HG03565 (cell line): ENCODE measurements at regions not wholly inside any gene's neighbourhood (a gene's known extent, or its start where the extent isn't known, plus 50 kb on each side); places are given as distances from the start of the nearest gene placed in this dataset.
"Not testable (repeated sequence)": the region's sequence is repeated elsewhere in the genome, so short reads cannot be mapped to it uniquely, and the experiment has no call there.

Source experiments
- ATAC-seq: cut with Tn5 transposase; IDR thresholded peaks from one replicate; pipeline ENCODE4 v1.9.1; 2021; ENCODE audit warnings: mild to moderate bottlenecking, moderate library complexity; ENCODE audit not compliant: unreplicated experiment

- ATAC-seq, result no peak
Observed at GRCh38 chr5:98173334-98173733, 600.1 kb upstream of the RGMB start.

- ATAC-seq, result no peak
Observed at GRCh38 chr5:98175474-98175873, 598.0 kb upstream of the RGMB start.

- no peak for ATAC-seq
Observed at GRCh38 chr5:98179791-98180755, 593.4 kb upstream of the RGMB start.

GRCh38 chr5:98186128-98186527 is 587.3 kb upstream of the RGMB start:
- no peak for ATAC-seq

GRCh38 chr5:98187945-98188344 is 585.5 kb upstream of the RGMB start:
- no peak for ATAC-seq

- not testable (repeated sequence) for ATAC-seq
Observed at GRCh38 chr5:98190344-98190743, 583.1 kb upstream of the RGMB start.

GRCh38 chr5:98193921-98194760 is 579.3 kb upstream of the RGMB start:
- ATAC-seq, result no peak

- no peak for ATAC-seq
Observed at GRCh38 chr5:98200726-98201541, 572.5 kb upstream of the RGMB start.

GRCh38 chr5:98204798-98205197 is 568.7 kb upstream of the RGMB start:
- no peak for ATAC-seq

- ATAC-seq, result no peak
Observed at GRCh38 chr5:98205691-98206461, 567.6 kb upstream of the RGMB start.

GRCh38 chr5:98206566-98206965 is 566.9 kb upstream of the RGMB start:
- no peak for ATAC-seq

GRCh38 chr5:98209418-98209817 is 564.0 kb upstream of the RGMB start:
- ATAC-seq, result no peak

- ATAC-seq, result no peak
Observed at GRCh38 chr5:98214240-98215051, 559.0 kb upstream of the RGMB start.

GRCh38 chr5:98217138-98217537 is 556.3 kb upstream of the RGMB start:
- ATAC-seq, result peak; percentile 39

GRCh38 chr5:98218838-98219237 is 554.6 kb upstream of the RGMB start:
- no peak for ATAC-seq

GRCh38 chr5:98227489-98227888 is 546.0 kb upstream of the RGMB start:
- no peak for ATAC-seq

- no peak for ATAC-seq
Observed at GRCh38 chr5:98231089-98231488, 542.4 kb upstream of the RGMB start.

GRCh38 chr5:98237794-98238193 is 535.7 kb upstream of the RGMB start:
- ATAC-seq, result not testable (repeated sequence)

GRCh38 chr5:98243972-98244371 is 529.5 kb upstream of the RGMB start:
- no peak for ATAC-seq
